WTC11 (cell line): ENCODE measurements at regions not wholly inside any gene's neighbourhood (a gene's known extent, or its start where the extent isn't known, plus 50 kb on each side); places are given as distances from the start of the nearest gene placed in this dataset.

Experiments
- AFF4 ChIP-seq: sonication (generic); formaldehyde crosslinking; IDR thresholded peaks from 2 replicates; pipeline ENCODE4 v1.8.1; 2023; ENCODE audit warnings: mild to moderate bottlenecking, missing genetic modification reagents, borderline replicate concordance
- ARID4B ChIP-seq: sonication (generic); formaldehyde crosslinking; IDR thresholded peaks from 2 replicates; pipeline ENCODE4 v1.8.0; 2023; ENCODE audit warnings: missing genetic modification reagents, mild to moderate bottlenecking, borderline replicate concordance
- PREB ChIP-seq: sonication (generic); formaldehyde crosslinking; IDR thresholded peaks from 2 replicates; pipeline ENCODE4 v1.8.1; 2022; ENCODE audit warnings: mild to moderate bottlenecking, missing genetic modification reagents, moderate library complexity, borderline replicate concordance

- TF ChIP-seq PREB (CRISPR knock-in tag) (no peak), AFF4 (no peak), ARID4B (CRISPR knock-in tag) (no peak)
Measured at GRCh38 chr5:89123581-89123980, 240.6 kb upstream of the MEF2C start.
